Liver (tissue), 8 donors: ENCODE measurements at regions not wholly inside any gene's neighbourhood (a gene's known extent, or its start where the extent isn't known, plus 50 kb on each side); places are given as distances from the start of the nearest gene placed in this dataset.

Source experiments
- DNase-seq: peaks from one replicate; pipeline ENCODE4 v3.0.0-alpha.2; 2017; ENCODE audit warnings: low spot score
- H3K27ac ChIP-seq, 2 donors: one replicate each; pipeline ENCODE4 v1.7.0; 2013; ENCODE audit warnings: inconsistent platforms in 2 of 2, low read length in 2 of 2, control low read depth in 1 of 2, low read depth in 1 of 2, mild to moderate bottlenecking in 1 of 2
- H3K27me3 ChIP-seq, 4 donors: one replicate each; pipeline versions ENCODE4 v1.6.1 to v1.7.0; 2013; ENCODE audit warnings: low read length in 3 of 4, inconsistent platforms in 1 of 4, mild to moderate bottlenecking in 1 of 4, moderate library complexity in 1 of 4; ENCODE audit not compliant: control insufficient read depth in 4 of 4, insufficient read depth in 4 of 4
- H3K36me3 ChIP-seq, 4 donors: one replicate each; pipeline versions ENCODE4 v1.6.1 to v1.7.0; 2013; ENCODE audit warnings: low read length in 3 of 4, mild to moderate bottlenecking in 3 of 4, low read depth in 1 of 4, moderate library complexity in 1 of 4; ENCODE audit not compliant: control insufficient read depth in 4 of 4, insufficient read depth in 3 of 4
- H3K4me1 ChIP-seq, 4 donors: one replicate each; pipeline versions ENCODE4 v1.6.1 to v1.7.0; 2013; ENCODE audit warnings: low read length in 3 of 4, mild to moderate bottlenecking in 3 of 4, moderate library complexity in 1 of 4; ENCODE audit not compliant: control insufficient read depth in 4 of 4, insufficient read depth in 4 of 4
- H3K4me3 ChIP-seq, 3 donors: one replicate each; pipeline versions ENCODE4 v1.6.1 to v1.7.0; 2013; ENCODE audit warnings: low read length in 3 of 3, control low read depth in 1 of 3, low read depth in 1 of 3, mild to moderate bottlenecking in 1 of 3
- H3K9ac ChIP-seq, 2 donors: one replicate each; pipeline ENCODE4 v1.7.0; 2013; ENCODE audit warnings: low read length in 2 of 2, mild to moderate bottlenecking in 2 of 2, moderate library complexity in 2 of 2, control low read depth in 1 of 2, low read depth in 1 of 2
- H3K9me3 ChIP-seq, 4 donors: one replicate each; pipeline versions ENCODE4 v1.6.1 to v1.7.0; 2013; ENCODE audit warnings: low read length in 3 of 4; ENCODE audit not compliant: control insufficient read depth in 4 of 4
- FOXA1 ChIP-seq: IDR thresholded peaks from 2 replicates; pipeline ENCODE4 v1.6.1; 2016; ENCODE audit warnings: antibody characterized with exemption
- GABPA ChIP-seq, 2 donors: IDR thresholded peaks in 1 of 2; conservative IDR thresholded peaks in 1 of 2; 2 replicates each; pipeline ENCODE4 v1.6.1; 2016; ENCODE audit warnings: antibody characterized with exemption in 2 of 2, mild to moderate bottlenecking in 1 of 2, moderate library complexity in 1 of 2
- RAD21 ChIP-seq, 2 donors: IDR thresholded peaks; 2 replicates each; pipeline ENCODE4 v1.6.1; 2016; ENCODE audit warnings: antibody characterized with exemption in 2 of 2, mild to moderate bottlenecking in 2 of 2
- RXRA ChIP-seq, 2 donors: IDR thresholded peaks; 2 replicates each; pipeline ENCODE4 v1.6.1; 2017 to 2018; ENCODE audit warnings: antibody characterized with exemption in 2 of 2, mild to moderate bottlenecking in 1 of 2
- SP1 ChIP-seq: IDR thresholded peaks from 2 replicates; pipeline ENCODE4 v1.6.1; 2018; ENCODE audit warnings: antibody characterized with exemption, mild to moderate bottlenecking
- YY1 ChIP-seq: IDR thresholded peaks from 2 replicates; pipeline ENCODE4 v1.6.1; 2016; ENCODE audit warnings: antibody characterized with exemption, mild to moderate bottlenecking
- WGBS: extraction: QIAGEN DNeasy Blood & Tissue Kit; methylation state at CpG from one replicate; pipeline ENCODE4 v1.1.7; 2013; 5-methylcytosine and 5-hydroxymethylcytosine counted together
- TF ChIP-seq, protein P1 (sequence below): fragments of 150-350 bp; IDR thresholded peaks from 2 replicates; pipeline ENCODE4 v1.5.1; 2017; ENCODE audit warnings: improper control_type of control experiment, low read depth, low read length; ENCODE audit not compliant: missing input control
- TF ChIP-seq, protein P2 (sequence below): IDR thresholded peaks from 2 replicates; pipeline ENCODE4 v1.6.1; 2016; ENCODE audit warnings: antibody characterized with exemption, mild to moderate bottlenecking
- TF ChIP-seq, protein P3 (sequence below): IDR thresholded peaks from 2 replicates; pipeline ENCODE4 v1.6.1; 2016; ENCODE audit warnings: antibody characterized with exemption
- TF ChIP-seq, protein P4 (sequence below): IDR thresholded peaks from 2 replicates; pipeline ENCODE4 v1.6.1; 2016; ENCODE audit warnings: antibody characterized with exemption
- donor health status: healthy.
- donor health status: healthy.
- donor health status: healthy.
- donor health status: healthy.
- donor health status: healthy.

DNA sequence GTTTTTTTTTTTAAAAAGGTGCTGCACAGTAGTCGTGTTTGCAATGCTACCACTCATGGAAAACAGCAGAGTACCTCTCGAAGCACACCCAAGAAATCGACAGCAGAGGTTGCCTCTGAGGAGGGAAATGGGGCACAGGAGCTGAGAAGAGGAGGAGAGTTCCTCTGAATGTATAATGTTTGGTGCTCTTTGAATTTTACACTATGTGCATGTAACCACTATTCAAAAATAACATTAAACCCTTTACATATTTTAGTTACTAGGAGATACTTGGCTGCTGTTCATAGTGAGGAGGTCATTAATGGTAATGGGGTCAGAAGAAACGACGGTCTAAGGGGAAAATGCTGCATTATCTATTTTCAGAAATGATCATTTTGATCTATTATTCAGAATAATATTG is 129.4 kb upstream of the CLEC14A start:
- Histone ChIP-seq H3K27ac (no peak overlapping the region), H3K9ac (no peak overlapping the region), H3K9me3 (no peaks in the 10 kb centered on the region), H3K27me3 (no peaks in the 10 kb centered on the region), H3K4me1 (no peaks in the 10 kb centered on the region), H3K4me3 (no peak overlapping the region), H3K36me3 (no peaks in the 10 kb centered on the region)
- TF ChIP-seq, protein P1, sequence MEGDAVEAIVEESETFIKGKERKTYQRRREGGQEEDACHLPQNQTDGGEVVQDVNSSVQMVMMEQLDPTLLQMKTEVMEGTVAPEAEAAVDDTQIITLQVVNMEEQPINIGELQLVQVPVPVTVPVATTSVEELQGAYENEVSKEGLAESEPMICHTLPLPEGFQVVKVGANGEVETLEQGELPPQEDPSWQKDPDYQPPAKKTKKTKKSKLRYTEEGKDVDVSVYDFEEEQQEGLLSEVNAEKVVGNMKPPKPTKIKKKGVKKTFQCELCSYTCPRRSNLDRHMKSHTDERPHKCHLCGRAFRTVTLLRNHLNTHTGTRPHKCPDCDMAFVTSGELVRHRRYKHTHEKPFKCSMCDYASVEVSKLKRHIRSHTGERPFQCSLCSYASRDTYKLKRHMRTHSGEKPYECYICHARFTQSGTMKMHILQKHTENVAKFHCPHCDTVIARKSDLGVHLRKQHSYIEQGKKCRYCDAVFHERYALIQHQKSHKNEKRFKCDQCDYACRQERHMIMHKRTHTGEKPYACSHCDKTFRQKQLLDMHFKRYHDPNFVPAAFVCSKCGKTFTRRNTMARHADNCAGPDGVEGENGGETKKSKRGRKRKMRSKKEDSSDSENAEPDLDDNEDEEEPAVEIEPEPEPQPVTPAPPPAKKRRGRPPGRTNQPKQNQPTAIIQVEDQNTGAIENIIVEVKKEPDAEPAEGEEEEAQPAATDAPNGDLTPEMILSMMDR = no peak
- TF ChIP-seq, protein P2, sequence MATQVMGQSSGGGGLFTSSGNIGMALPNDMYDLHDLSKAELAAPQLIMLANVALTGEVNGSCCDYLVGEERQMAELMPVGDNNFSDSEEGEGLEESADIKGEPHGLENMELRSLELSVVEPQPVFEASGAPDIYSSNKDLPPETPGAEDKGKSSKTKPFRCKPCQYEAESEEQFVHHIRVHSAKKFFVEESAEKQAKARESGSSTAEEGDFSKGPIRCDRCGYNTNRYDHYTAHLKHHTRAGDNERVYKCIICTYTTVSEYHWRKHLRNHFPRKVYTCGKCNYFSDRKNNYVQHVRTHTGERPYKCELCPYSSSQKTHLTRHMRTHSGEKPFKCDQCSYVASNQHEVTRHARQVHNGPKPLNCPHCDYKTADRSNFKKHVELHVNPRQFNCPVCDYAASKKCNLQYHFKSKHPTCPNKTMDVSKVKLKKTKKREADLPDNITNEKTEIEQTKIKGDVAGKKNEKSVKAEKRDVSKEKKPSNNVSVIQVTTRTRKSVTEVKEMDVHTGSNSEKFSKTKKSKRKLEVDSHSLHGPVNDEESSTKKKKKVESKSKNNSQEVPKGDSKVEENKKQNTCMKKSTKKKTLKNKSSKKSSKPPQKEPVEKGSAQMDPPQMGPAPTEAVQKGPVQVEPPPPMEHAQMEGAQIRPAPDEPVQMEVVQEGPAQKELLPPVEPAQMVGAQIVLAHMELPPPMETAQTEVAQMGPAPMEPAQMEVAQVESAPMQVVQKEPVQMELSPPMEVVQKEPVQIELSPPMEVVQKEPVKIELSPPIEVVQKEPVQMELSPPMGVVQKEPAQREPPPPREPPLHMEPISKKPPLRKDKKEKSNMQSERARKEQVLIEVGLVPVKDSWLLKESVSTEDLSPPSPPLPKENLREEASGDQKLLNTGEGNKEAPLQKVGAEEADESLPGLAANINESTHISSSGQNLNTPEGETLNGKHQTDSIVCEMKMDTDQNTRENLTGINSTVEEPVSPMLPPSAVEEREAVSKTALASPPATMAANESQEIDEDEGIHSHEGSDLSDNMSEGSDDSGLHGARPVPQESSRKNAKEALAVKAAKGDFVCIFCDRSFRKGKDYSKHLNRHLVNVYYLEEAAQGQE = no peak
- TF ChIP-seq GABPA (IDR thresholded peaks at IDR 0.05 in 1 of 2, conservative IDR thresholded peaks at IDR 0.05 in 1 of 2) (no peak), SP1 (no peak), YY1 (no peak), RAD21 (IDR thresholded peaks at IDR 0.05) (no peak)
- WGBS = 78% methylated on average over 5 of the region's 5 CpGs
- no peak for DNase-seq

DNA sequence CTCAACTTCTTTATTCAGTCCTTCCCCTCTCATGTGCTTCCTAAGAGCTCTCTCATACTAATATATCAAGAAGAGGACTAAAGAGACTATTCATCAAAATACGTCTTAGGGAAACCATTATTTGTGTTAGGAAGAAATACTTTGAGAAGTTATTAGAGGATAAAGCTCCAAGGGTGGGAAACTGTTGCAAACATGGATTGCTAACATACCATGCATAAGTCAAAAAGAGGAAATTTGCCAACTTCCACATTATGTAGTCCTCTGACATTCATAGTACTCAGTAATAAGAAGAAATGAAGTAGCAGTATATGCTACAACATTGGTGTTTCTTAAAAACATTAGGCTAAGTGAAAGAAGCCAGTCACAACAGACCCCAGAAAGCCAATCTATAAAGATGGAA is 128.8 kb upstream of the CLEC14A start:
- Histone ChIP-seq H3K4me1 (no peaks in the 10 kb centered on the region), H3K36me3 (no peaks in the 10 kb centered on the region), H3K4me3 (no peak overlapping the region), H3K27ac (no peak overlapping the region), H3K9me3 (peaks cover 0 to 1% (median 0%) of the 10 kb centered on the region in 4 donors), H3K9ac (no peak overlapping the region), H3K27me3 (no peaks in the 10 kb centered on the region)
- 90% methylated on average over 1 of the region's 1 CpG for WGBS
- no peak for DNase-seq
- TF ChIP-seq, protein P3, sequence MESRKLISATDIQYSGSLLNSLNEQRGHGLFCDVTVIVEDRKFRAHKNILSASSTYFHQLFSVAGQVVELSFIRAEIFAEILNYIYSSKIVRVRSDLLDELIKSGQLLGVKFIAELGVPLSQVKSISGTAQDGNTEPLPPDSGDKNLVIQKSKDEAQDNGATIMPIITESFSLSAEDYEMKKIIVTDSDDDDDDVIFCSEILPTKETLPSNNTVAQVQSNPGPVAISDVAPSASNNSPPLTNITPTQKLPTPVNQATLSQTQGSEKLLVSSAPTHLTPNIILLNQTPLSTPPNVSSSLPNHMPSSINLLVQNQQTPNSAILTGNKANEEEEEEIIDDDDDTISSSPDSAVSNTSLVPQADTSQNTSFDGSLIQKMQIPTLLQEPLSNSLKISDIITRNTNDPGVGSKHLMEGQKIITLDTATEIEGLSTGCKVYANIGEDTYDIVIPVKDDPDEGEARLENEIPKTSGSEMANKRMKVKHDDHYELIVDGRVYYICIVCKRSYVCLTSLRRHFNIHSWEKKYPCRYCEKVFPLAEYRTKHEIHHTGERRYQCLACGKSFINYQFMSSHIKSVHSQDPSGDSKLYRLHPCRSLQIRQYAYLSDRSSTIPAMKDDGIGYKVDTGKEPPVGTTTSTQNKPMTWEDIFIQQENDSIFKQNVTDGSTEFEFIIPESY = no peak
- TF ChIP-seq FOXA1 = no peak
- no peak for TF ChIP-seq RXRA (IDR thresholded peaks at IDR 0.05)
- no peak for TF ChIP-seq RAD21 (IDR thresholded peaks at IDR 0.05)
- TF ChIP-seq, protein P2 = no peak
- TF ChIP-seq, protein P4, sequence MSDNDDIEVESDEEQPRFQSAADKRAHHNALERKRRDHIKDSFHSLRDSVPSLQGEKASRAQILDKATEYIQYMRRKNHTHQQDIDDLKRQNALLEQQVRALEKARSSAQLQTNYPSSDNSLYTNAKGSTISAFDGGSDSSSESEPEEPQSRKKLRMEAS = no peak
